ENCODE measurements at regions not wholly inside any gene's neighbourhood (a gene's known extent, or its start where the extent isn't known, plus 50 kb on each side); places are given as distances from the start of the nearest gene placed in this dataset.

GRCh38 chr6:21872749-21873148 lies 279.2 kb downstream of the SOX4 start:
- H3K4me3 ChIP-seq (replicated peaks in 1 of 3; ENCODE audit: insufficient read depth in 1 of 3, low read depth in 1 of 3, low read length in 3 of 3) = no peak overlapping the region
- DNase-seq (ENCODE audit: low read depth, low spot score) (no peak), FAIRE-seq (no peak)
- H3K9ac ChIP-seq (replicated peaks; ENCODE audit: extremely low read depth, insufficient read depth, low read length) = no peak overlapping the region
- H4K20me1 ChIP-seq (replicated peaks; ENCODE audit: control insufficient read depth, extremely low read depth, insufficient read depth, low read length) = no peaks in the 10 kb centered on the region
- ChIA-PET CTCF (no interaction called here), POLR2A (no interaction called here)
- H3K36me3 ChIP-seq (ENCODE audit: control insufficient read depth in 2 of 2, extremely low read depth in 1 of 2, insufficient read depth in 2 of 2, low read length in 2 of 2) = no peaks in the 10 kb centered on the region
- H3K27ac ChIP-seq (ENCODE audit: insufficient read depth, low read depth, low read length) = no peak overlapping the region
- BruUV-seq (replicated peaks) = no TSS peak
- intact Hi-C loops (cut with micrococcal nuclease) = no loop called here
- H2AFZ ChIP-seq (ENCODE audit: low read depth, low read length) = no peak overlapping the region
- H3K79me2 ChIP-seq (ENCODE audit: control insufficient read depth, insufficient read depth, low read length) = no peaks in the 10 kb centered on the region
- H3K9me3 ChIP-seq (replicated peaks; ENCODE audit: control insufficient read depth, insufficient read depth, low read length) = no peaks in the 10 kb centered on the region
- H3K9me1 ChIP-seq (replicated peaks; ENCODE audit: control insufficient read depth, extremely low read depth, insufficient read depth, low read length) = no peaks in the 10 kb centered on the region
- dilution Hi-C loops (cut with MboI; ENCODE audit: extremely low pct_ligation_motif_present, low sequenced_read_pairs) = no loop called here
- no peak overlapping the region for H3K4me2 ChIP-seq (ENCODE audit: insufficient read depth, low read length)
- TF ChIP-seq EZH2 (IDR thresholded peaks at IDR 0.05; ENCODE audit: borderline replicate concordance, low read depth, low read length, severe bottlenecking) (no peak), MAX (IDR thresholded peaks at IDR 0.05; ENCODE audit: insufficient read depth, insufficient read length) (no peak), JUN (IDR thresholded peaks at IDR 0.05; ENCODE audit: borderline replicate concordance, insufficient read depth, insufficient read length, low read depth) (no peak), FOS (IDR thresholded peaks at IDR 0.05; ENCODE audit: borderline replicate concordance, insufficient read depth, low read length) (no peak), MYC (IDR thresholded peaks at IDR 0.05; ENCODE audit: low read depth, low read length) (no peak), POLR2AphosphoS5 (IDR thresholded peaks at IDR 0.05; ENCODE audit: insufficient read depth, low read depth, low read length) (no peak)
- H3K27me3 ChIP-seq (ENCODE audit: control insufficient read depth in 2 of 2, insufficient read depth in 2 of 2, low read length in 2 of 2) = no peaks in the 10 kb centered on the region
- H3K4me1 ChIP-seq (ENCODE audit: control insufficient read depth, extremely low read depth, insufficient read depth, low read length) = no peaks in the 10 kb centered on the region

GRCh38 chr6:21873562-21873961 lies 280.0 kb downstream of the SOX4 start:
- intact Hi-C loops (cut with micrococcal nuclease) = no loop called here
- Histone ChIP-seq H2AFZ (ENCODE audit: low read depth, low read length) (no peak overlapping the region), H3K27me3 (ENCODE audit: control insufficient read depth in 2 of 2, insufficient read depth in 2 of 2, low read length in 2 of 2) (no peaks in the 10 kb centered on the region), H3K27ac (ENCODE audit: insufficient read depth, low read depth, low read length) (no peak overlapping the region), H3K4me1 (ENCODE audit: control insufficient read depth, extremely low read depth, insufficient read depth, low read length) (no peaks in the 10 kb centered on the region), H4K20me1 (replicated peaks; ENCODE audit: control insufficient read depth, extremely low read depth, insufficient read depth, low read length) (no peaks in the 10 kb centered on the region), H3K9me1 (replicated peaks; ENCODE audit: control insufficient read depth, extremely low read depth, insufficient read depth, low read length) (no peaks in the 10 kb centered on the region), H3K4me2 (ENCODE audit: insufficient read depth, low read length) (no peak overlapping the region), H3K9ac (replicated peaks; ENCODE audit: extremely low read depth, insufficient read depth, low read length) (no peak overlapping the region), H3K4me3 (replicated peaks in 1 of 3; ENCODE audit: insufficient read depth in 1 of 3, low read depth in 1 of 3, low read length in 3 of 3) (no peak overlapping the region), H3K9me3 (replicated peaks; ENCODE audit: control insufficient read depth, insufficient read depth, low read length) (no peaks in the 10 kb centered on the region), H3K36me3 (ENCODE audit: control insufficient read depth in 2 of 2, extremely low read depth in 1 of 2, insufficient read depth in 2 of 2, low read length in 2 of 2) (no peaks in the 10 kb centered on the region), H3K79me2 (ENCODE audit: control insufficient read depth, insufficient read depth, low read length) (no peaks in the 10 kb centered on the region)
- TF ChIP-seq EZH2 (IDR thresholded peaks at IDR 0.05; ENCODE audit: borderline replicate concordance, low read depth, low read length, severe bottlenecking) = no peak
- TF ChIP-seq POLR2AphosphoS5 (IDR thresholded peaks at IDR 0.05; ENCODE audit: insufficient read depth, low read depth, low read length) = no peak
- TF ChIP-seq CTCF (IDR thresholded peaks at IDR 0.05; ENCODE audit: extremely low read depth in 1 of 2, insufficient read depth in 1 of 2, low read depth in 1 of 2, low read length in 2 of 2) = no peak
- no peak for TF ChIP-seq MAX (IDR thresholded peaks at IDR 0.05; ENCODE audit: insufficient read depth, insufficient read length)
- TF ChIP-seq JUN (IDR thresholded peaks at IDR 0.05; ENCODE audit: borderline replicate concordance, insufficient read depth, insufficient read length, low read depth) = no peak
- no peak for TF ChIP-seq MYC (IDR thresholded peaks at IDR 0.05; ENCODE audit: low read depth, low read length)
- no peak for TF ChIP-seq FOS (IDR thresholded peaks at IDR 0.05; ENCODE audit: borderline replicate concordance, insufficient read depth, low read length)
- TF ChIP-seq GATA2 (IDR thresholded peaks at IDR 0.05; ENCODE audit: insufficient read depth, insufficient read length, low read depth, low read length) = no peak
- no peak for TF ChIP-seq POLR2A (IDR thresholded peaks at IDR 0.05; ENCODE audit: low read depth, low read length)
- DNase-seq (ENCODE audit: low read depth, low spot score) (no peak), FAIRE-seq (no peak)
- BruUV-seq (replicated peaks) = no TSS peak
- dilution Hi-C loops (cut with MboI; ENCODE audit: extremely low pct_ligation_motif_present, low sequenced_read_pairs) = no loop called here
- ChIA-PET POLR2A (no interaction called here), CTCF (no interaction called here)

Measured in endothelial cell of umbilical vein (primary cell).